ENCODE measurements at regions not wholly inside any gene's neighbourhood (a gene's known extent, or its start where the extent isn't known, plus 50 kb on each side); places are given as distances from the start of the nearest gene placed in this dataset.

GRCh38 chr11:109877043-109877442 is 216.1 kb upstream of the ZC3H12C start:
- H3K9me3 ChIP-seq (ENCODE audit: control insufficient read depth in 2 of 2, insufficient read depth in 1 of 2, low read length in 1 of 2) = no peaks in the 10 kb centered on the region
- no peaks in the 10 kb centered on the region for H3K4me1 ChIP-seq (ENCODE audit: control insufficient read depth in 2 of 2, insufficient read depth in 2 of 2, low read length in 2 of 2)
- no peaks in the 10 kb centered on the region for H3K36me3 ChIP-seq (ENCODE audit: control insufficient read depth in 2 of 2, insufficient read depth in 2 of 2, low read length in 1 of 2)
- 89% methylated on average over 4 of the region's 4 CpGs for WGBS
- DNase-seq (ENCODE audit: low read depth in 6 of 9, low spot score in 9 of 9) = no peak
- no peak overlapping the region for H3K4me3 ChIP-seq (ENCODE audit: low read length in 2 of 2)
- H3K27ac ChIP-seq (ENCODE audit: low read depth in 1 of 2, low read length in 1 of 2) = no peak overlapping the region
- H3K27me3 ChIP-seq (ENCODE audit: control insufficient read depth in 2 of 2, insufficient read depth in 1 of 2, low read length in 1 of 2) = no peaks in the 10 kb centered on the region

- H3K4me1 ChIP-seq (ENCODE audit: control insufficient read depth in 2 of 2, insufficient read depth in 2 of 2, low read length in 2 of 2) = no peaks in the 10 kb centered on the region
- 97% methylated on average over 4 of the region's 4 CpGs for WGBS
- no peak overlapping the region for H3K27ac ChIP-seq (ENCODE audit: low read depth in 1 of 2, low read length in 1 of 2)
- H3K27me3 ChIP-seq (ENCODE audit: control insufficient read depth in 2 of 2, insufficient read depth in 1 of 2, low read length in 1 of 2) = no peaks in the 10 kb centered on the region
- no peak for DNase-seq (ENCODE audit: low read depth in 6 of 9, low spot score in 9 of 9)
- H3K36me3 ChIP-seq (ENCODE audit: control insufficient read depth in 2 of 2, insufficient read depth in 2 of 2, low read length in 1 of 2) = no peaks in the 10 kb centered on the region
- no peak overlapping the region for H3K4me3 ChIP-seq (ENCODE audit: low read length in 2 of 2)
- no peaks in the 10 kb centered on the region for H3K9me3 ChIP-seq (ENCODE audit: control insufficient read depth in 2 of 2, insufficient read depth in 1 of 2, low read length in 1 of 2)
Measured at GRCh38 chr11:109884501-109884900, 208.7 kb upstream of the ZC3H12C start.

GRCh38 chr11:109885006-109885405 is 208.2 kb upstream of the ZC3H12C start:
- no peak overlapping the region for H3K27ac ChIP-seq (ENCODE audit: low read depth in 1 of 2, low read length in 1 of 2)
- no peaks in the 10 kb centered on the region for H3K27me3 ChIP-seq (ENCODE audit: control insufficient read depth in 2 of 2, insufficient read depth in 1 of 2, low read length in 1 of 2)
- 96% methylated on average over 7 of the region's 7 CpGs for WGBS
- no peak overlapping the region for H3K4me3 ChIP-seq (ENCODE audit: low read length in 2 of 2)
- no peak for DNase-seq (ENCODE audit: low read depth in 6 of 9, low spot score in 9 of 9)
- H3K4me1 ChIP-seq (ENCODE audit: control insufficient read depth in 2 of 2, insufficient read depth in 2 of 2, low read length in 2 of 2) = no peaks in the 10 kb centered on the region
- H3K9me3 ChIP-seq (ENCODE audit: control insufficient read depth in 2 of 2, insufficient read depth in 1 of 2, low read length in 1 of 2) = no peaks in the 10 kb centered on the region
- H3K36me3 ChIP-seq (ENCODE audit: control insufficient read depth in 2 of 2, insufficient read depth in 2 of 2, low read length in 1 of 2) = no peaks in the 10 kb centered on the region

- over 99% methylated on average over 4 of the region's 4 CpGs for WGBS
- no peak for DNase-seq (ENCODE audit: low read depth in 6 of 9, low spot score in 9 of 9)
- H3K9me3 ChIP-seq (ENCODE audit: control insufficient read depth in 2 of 2, insufficient read depth in 1 of 2, low read length in 1 of 2) = no peaks in the 10 kb centered on the region
- H3K4me3 ChIP-seq (ENCODE audit: low read length in 2 of 2) = no peak overlapping the region
- no peaks in the 10 kb centered on the region for H3K27me3 ChIP-seq (ENCODE audit: control insufficient read depth in 2 of 2, insufficient read depth in 1 of 2, low read length in 1 of 2)
- H3K4me1 ChIP-seq (ENCODE audit: control insufficient read depth in 2 of 2, insufficient read depth in 2 of 2, low read length in 2 of 2) = no peaks in the 10 kb centered on the region
- H3K36me3 ChIP-seq (ENCODE audit: control insufficient read depth in 2 of 2, insufficient read depth in 2 of 2, low read length in 1 of 2) = no peaks in the 10 kb centered on the region
- no peak overlapping the region for H3K27ac ChIP-seq (ENCODE audit: low read depth in 1 of 2, low read length in 1 of 2)
Measured at GRCh38 chr11:109892321-109892794, 200.8 kb upstream of the ZC3H12C start.

- no peaks in the 10 kb centered on the region for H3K4me1 ChIP-seq (ENCODE audit: control insufficient read depth in 2 of 2, insufficient read depth in 2 of 2, low read length in 2 of 2)
- H3K9me3 ChIP-seq (ENCODE audit: control insufficient read depth in 2 of 2, insufficient read depth in 1 of 2, low read length in 1 of 2) = no peaks in the 10 kb centered on the region
- no peak overlapping the region for H3K27ac ChIP-seq (ENCODE audit: low read depth in 1 of 2, low read length in 1 of 2)
- no peak for DNase-seq (ENCODE audit: low read depth in 6 of 9, low spot score in 9 of 9)
- H3K4me3 ChIP-seq (ENCODE audit: low read length in 2 of 2) = no peak overlapping the region
- H3K36me3 ChIP-seq (ENCODE audit: control insufficient read depth in 2 of 2, insufficient read depth in 2 of 2, low read length in 1 of 2) = no peaks in the 10 kb centered on the region
- WGBS = 82% methylated on average over 1 of the region's 1 CpG
- no peaks in the 10 kb centered on the region for H3K27me3 ChIP-seq (ENCODE audit: control insufficient read depth in 2 of 2, insufficient read depth in 1 of 2, low read length in 1 of 2)
Measured at GRCh38 chr11:109894242-109894641, 198.9 kb upstream of the ZC3H12C start.

- Histone ChIP-seq H3K4me1 (ENCODE audit: control insufficient read depth in 2 of 2, insufficient read depth in 2 of 2, low read length in 2 of 2) (no peaks in the 10 kb centered on the region), H3K36me3 (ENCODE audit: control insufficient read depth in 2 of 2, insufficient read depth in 2 of 2, low read length in 1 of 2) (no peaks in the 10 kb centered on the region), H3K9me3 (ENCODE audit: control insufficient read depth in 2 of 2, insufficient read depth in 1 of 2, low read length in 1 of 2) (no peaks in the 10 kb centered on the region), H3K27me3 (ENCODE audit: control insufficient read depth in 2 of 2, insufficient read depth in 1 of 2, low read length in 1 of 2) (no peaks in the 10 kb centered on the region), H3K4me3 (ENCODE audit: low read length in 2 of 2) (no peak overlapping the region), H3K27ac (ENCODE audit: low read depth in 1 of 2, low read length in 1 of 2) (no peak overlapping the region)
- DNase-seq (ENCODE audit: low read depth in 6 of 9, low spot score in 9 of 9) = no peak
- 94% methylated on average over 2 of the region's 2 CpGs for WGBS
Measured at GRCh38 chr11:109898592-109898991, 194.6 kb upstream of the ZC3H12C start.

- Histone ChIP-seq H3K36me3 (ENCODE audit: control insufficient read depth in 2 of 2, insufficient read depth in 2 of 2, low read length in 1 of 2) (no peaks in the 10 kb centered on the region), H3K4me3 (ENCODE audit: low read length in 2 of 2) (no peak overlapping the region), H3K27me3 (ENCODE audit: control insufficient read depth in 2 of 2, insufficient read depth in 1 of 2, low read length in 1 of 2) (no peaks in the 10 kb centered on the region), H3K27ac (ENCODE audit: low read depth in 1 of 2, low read length in 1 of 2) (no peak overlapping the region), H3K9me3 (ENCODE audit: control insufficient read depth in 2 of 2, insufficient read depth in 1 of 2, low read length in 1 of 2) (no peaks in the 10 kb centered on the region), H3K4me1 (ENCODE audit: control insufficient read depth in 2 of 2, insufficient read depth in 2 of 2, low read length in 2 of 2) (no peaks in the 10 kb centered on the region)
- 83% methylated on average over 5 of the region's 5 CpGs for WGBS
- no peak for DNase-seq (ENCODE audit: low read depth in 6 of 9, low spot score in 9 of 9)
Measured at GRCh38 chr11:109902764-109903433, 190.3 kb upstream of the ZC3H12C start.

GRCh38 chr11:109911488-109911887 is 181.7 kb upstream of the ZC3H12C start:
- H3K4me3 ChIP-seq (ENCODE audit: low read length in 2 of 2) = no peak overlapping the region
- DNase-seq (ENCODE audit: low read depth in 6 of 9, low spot score in 9 of 9) = no peak
- H3K9me3 ChIP-seq (ENCODE audit: control insufficient read depth in 2 of 2, insufficient read depth in 1 of 2, low read length in 1 of 2) = no peaks in the 10 kb centered on the region
- 37% methylated on average over 2 of the region's 2 CpGs for WGBS
- H3K36me3 ChIP-seq (ENCODE audit: control insufficient read depth in 2 of 2, insufficient read depth in 2 of 2, low read length in 1 of 2) = no peaks in the 10 kb centered on the region
- no peaks in the 10 kb centered on the region for H3K27me3 ChIP-seq (ENCODE audit: control insufficient read depth in 2 of 2, insufficient read depth in 1 of 2, low read length in 1 of 2)
- H3K27ac ChIP-seq (ENCODE audit: low read depth in 1 of 2, low read length in 1 of 2) = no peak overlapping the region
- no peaks in the 10 kb centered on the region for H3K4me1 ChIP-seq (ENCODE audit: control insufficient read depth in 2 of 2, insufficient read depth in 2 of 2, low read length in 2 of 2)

- WGBS = 97% methylated on average over 4 of the region's 4 CpGs
Measured at GRCh38 chr11:109914038-109914437, 179.2 kb upstream of the ZC3H12C start.

More at GRCh38 chr11:109914038-109914437, 179.2 kb upstream of the ZC3H12C start:
- Histone ChIP-seq H3K27me3 (ENCODE audit: control insufficient read depth in 2 of 2, insufficient read depth in 1 of 2, low read length in 1 of 2) (no peaks in the 10 kb centered on the region), H3K27ac (ENCODE audit: low read depth in 1 of 2, low read length in 1 of 2) (no peak overlapping the region), H3K4me3 (ENCODE audit: low read length in 2 of 2) (no peak overlapping the region), H3K9me3 (ENCODE audit: control insufficient read depth in 2 of 2, insufficient read depth in 1 of 2, low read length in 1 of 2) (no peaks in the 10 kb centered on the region), H3K36me3 (ENCODE audit: control insufficient read depth in 2 of 2, insufficient read depth in 2 of 2, low read length in 1 of 2) (no peaks in the 10 kb centered on the region), H3K4me1 (ENCODE audit: control insufficient read depth in 2 of 2, insufficient read depth in 2 of 2, low read length in 2 of 2) (no peaks in the 10 kb centered on the region)
- DNase-seq (ENCODE audit: low read depth in 6 of 9, low spot score in 9 of 9) = no peak

All from thymus (tissue), 11 donors.